ENCODE measurements at regions not wholly inside any gene's neighbourhood (a gene's known extent, or its start where the extent isn't known, plus 50 kb on each side); places are given as distances from the start of the nearest gene placed in this dataset.

DNA sequence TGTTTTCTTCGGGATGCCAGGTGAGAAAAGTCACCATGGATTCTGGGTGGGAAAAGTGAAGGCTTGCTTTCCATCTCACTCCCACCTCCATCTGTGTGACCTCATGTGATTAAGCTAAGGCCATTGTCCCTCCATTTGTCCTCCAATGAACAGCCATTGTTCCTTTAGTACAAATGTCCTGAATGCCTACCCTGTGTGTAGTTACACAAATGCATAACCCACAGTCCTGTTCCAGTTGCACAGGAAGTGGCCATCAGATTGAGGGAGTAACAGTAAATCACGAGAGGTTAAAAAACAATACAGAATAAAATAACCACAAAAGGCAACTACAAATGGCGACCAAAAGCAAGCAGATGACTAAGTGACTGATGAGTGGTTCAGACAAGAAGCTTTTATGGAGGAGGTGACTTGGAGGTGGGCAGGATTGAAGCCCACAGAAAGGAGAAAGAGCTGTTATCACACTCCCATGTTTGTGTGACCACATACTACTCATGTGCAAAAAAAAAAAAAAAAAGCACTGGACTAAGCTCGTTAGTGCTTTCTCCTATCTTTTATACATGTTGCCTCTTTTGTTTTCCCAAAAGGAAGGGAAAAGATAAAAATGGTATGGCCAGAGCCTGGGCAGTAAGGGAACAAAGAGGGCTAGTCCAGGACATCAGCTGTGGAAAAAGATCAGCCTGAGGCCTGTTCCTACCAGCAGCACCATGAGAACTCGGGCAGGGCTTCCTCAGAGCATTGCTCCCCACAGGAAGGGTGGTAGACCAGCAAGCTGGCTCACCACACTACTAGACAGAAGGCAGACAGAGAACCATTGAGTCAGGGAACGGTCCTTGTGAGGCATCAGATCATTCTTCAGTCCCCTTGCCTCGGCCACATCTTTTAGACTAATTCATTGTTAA lies 111.0 kb downstream of the TFAP2A start:
- DNase-seq: no peak

DNA sequence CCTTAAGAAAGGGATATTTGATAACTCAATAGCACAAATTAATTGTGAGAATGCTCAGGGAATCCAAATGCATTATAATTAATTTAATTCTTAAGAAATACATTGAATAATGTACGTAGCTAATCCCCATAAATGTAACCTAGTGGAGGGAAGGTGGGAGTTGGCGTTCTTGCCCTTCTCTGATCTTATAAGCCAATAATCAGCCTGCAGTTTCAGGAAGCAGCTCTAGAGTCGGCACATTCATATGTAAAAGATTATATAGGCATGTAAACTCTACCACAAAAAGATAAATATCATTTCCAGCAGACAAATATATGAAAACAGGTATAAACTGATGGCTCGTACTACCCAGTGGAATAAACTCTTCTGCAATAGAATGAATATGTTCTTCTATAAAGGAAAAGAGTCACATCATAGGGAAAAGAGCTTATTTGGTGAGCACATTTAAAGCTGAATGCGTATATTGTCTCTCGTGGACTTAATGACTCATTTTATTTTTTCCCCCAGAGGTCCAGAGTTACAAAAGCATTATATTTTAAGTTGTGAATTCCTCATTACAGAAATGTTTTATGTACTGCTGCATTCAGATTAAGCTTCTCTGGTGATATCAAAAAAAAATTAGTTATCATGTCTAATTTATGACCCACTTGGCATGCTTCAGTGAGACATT lies 112.2 kb downstream of the TFAP2A start:
- no peak for DNase-seq

DNA sequence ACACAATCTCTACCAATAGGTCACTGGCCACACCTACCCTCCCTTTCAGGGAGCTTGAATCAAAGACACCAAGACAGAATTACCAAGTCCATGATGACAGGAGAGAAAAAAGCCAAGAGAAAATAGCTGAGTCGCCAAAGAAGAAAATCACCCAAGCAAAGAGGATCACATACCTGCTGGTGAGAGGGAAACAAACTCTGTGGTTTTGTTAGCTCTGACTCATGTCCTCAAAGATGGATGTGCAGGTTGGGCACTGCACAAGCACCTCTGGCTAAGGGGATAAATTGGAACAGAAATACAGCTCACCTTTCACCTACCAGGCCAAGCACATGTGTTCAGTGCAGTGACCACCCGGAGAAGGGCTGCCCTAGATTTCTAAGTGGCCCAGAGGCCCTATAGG lies 114.8 kb downstream of the TFAP2A start:
- no peak for DNase-seq

DNA sequence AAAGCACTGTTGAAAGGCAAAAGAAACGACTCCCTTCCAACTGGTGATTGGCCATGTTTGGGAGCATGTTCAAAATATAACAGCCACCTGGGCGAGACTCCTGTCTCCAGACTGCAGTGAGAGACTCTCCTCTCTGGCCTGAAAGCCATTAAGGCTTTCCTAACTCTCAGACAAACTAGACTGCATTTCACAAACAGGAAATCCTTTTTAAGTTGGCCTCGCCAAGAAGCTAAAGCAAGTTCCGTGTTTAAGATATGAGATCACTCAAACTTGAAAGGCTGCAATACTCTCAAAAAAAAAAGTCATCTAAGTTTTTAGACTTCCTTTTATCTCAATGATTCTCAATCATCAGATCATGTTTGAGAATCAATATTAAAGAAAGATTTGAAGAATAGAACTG lies 117.0 kb downstream of the TFAP2A start:
- no peak for DNase-seq

DNA sequence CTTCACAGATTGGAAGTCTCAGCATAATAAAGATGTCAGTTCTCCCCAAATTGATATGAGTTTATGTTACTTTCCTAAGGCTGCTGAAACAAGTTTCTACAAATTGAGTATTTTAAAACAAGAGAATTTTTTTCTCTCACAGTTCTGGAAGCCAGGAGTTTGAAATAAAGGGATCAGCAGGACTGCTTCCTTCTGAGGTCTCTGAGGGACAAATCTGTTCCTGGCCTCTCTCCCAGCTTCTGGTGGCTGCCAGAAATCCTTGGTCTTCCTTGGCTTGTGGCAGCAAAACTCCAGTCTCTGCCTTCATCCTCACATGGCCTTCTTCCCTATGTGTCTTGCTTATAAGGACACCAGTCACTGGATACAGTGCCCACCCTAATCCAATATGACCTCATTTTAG lies 136.1 kb downstream of the TFAP2A start:
- no peak for DNase-seq

DNA sequence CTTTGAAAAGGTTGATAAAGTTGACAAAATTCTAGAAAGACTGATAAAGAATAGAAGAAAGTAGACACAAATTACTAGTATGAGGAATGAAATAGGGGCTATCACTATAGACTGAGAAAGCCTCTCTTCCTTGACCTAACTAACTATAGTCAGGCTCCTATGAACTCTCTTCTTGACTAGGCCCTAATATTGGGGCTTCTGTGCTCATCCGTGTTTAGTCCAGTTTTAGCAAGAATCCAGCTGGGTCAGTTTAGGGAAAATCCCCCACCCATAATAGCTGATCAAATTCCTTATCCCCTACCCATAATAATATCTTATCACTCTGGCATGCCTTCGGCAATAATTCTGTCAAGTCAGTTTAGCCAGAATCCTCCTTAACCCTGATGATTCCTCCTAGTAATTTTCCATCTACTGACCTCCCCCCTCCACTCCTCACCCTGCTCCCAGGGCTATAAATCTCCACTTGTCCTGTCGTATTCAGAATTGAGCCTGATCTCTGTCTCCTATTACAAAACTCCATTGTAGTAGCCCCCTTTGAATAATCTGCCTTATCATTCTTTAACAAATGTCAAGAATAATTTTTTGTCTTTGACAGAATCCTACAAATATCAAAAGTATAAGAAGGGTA lies 138.1 kb downstream of the TFAP2A start:
- DNase-seq: no peak

DNA sequence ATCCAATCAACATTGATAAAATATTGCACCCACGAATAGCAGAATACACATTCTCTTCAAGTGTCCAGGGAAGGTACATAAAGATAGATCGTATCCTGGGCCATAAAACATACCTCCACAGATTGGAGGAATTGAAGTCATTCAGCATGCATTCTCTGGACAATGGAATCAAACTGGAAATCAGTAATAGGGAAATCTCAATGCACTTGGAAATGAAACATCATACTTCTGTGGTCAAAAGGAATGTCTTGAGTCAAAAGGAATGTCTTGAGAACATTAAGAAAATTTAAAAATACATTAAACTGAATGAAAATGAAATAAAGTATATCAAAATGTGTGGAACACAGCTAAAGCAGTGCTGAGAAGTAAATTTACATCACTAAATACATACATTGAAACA lies 138.8 kb downstream of the TFAP2A start:
- DNase-seq: no peak

DNA sequence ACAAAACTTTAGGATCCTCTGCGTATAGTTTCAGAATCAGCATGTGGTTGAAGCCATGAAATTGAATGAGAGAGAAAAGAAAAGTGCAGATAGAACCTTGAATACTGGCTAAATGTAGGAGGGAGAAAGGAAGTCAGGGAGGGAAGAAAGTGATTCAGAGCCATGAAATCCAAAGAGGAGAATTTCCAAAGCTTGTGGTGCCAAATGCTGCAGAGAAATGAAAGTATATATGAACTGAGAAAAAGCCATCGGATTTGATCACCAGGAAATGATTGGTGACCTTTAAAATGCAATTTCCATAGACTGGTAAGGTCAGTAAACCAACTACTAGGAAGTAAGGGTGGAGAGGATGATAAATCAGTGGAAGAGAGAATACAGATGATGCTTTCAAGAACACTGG lies 142.3 kb downstream of the TFAP2A start:
- DNase-seq: no peak

DNA sequence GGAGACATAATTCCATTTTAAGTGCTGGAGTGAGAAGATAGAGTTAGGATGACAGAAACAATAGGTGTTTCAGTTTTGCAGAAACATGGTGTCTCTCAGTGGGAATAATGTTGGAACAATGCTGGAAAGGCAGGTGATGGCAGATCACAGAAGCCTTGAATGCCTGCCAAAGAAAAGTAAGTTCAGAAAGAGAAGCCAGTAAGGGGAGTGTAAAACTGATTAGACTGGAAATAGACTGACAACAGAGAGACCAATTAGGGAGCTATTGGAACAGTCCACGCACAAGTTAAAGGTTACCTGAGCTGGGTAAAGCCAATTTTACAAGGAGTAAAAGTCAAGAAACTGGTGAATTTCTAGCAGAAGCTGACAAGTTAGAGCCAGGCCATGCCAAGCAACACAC lies 142.9 kb downstream of the TFAP2A start:
- DNase-seq: no peak

DNA sequence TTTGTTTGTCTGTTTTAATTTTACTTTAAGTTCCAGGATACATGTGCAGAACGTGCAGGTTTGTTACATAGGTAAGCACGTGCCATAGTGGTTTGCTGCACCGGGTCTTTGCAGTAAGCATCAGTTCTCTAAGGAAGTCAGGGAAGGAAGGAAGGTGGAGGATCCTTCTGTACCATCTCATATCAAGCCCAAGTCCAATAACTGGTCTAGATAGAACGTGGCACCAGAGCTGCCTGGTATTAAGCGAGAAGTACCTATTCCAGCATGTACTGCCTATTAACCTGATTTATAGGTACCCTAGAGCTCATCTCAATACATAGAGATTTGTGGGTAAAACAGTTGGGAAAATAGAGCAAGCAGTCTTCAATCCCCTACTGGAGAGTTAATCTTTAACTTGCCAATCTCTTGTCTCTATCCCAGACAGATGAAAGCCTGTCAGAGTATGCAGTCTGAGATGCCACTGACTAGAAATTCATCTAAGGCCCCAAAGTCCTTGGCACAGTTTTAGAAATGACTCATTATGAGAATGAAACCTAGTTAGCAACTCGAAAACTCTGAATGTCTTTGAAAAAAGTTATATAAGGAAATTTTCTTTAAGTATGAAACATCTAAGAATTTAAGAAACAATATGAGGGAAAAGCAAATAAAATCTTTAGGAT lies 144.9 kb downstream of the TFAP2A start:
- no peak for DNase-seq

DNA sequence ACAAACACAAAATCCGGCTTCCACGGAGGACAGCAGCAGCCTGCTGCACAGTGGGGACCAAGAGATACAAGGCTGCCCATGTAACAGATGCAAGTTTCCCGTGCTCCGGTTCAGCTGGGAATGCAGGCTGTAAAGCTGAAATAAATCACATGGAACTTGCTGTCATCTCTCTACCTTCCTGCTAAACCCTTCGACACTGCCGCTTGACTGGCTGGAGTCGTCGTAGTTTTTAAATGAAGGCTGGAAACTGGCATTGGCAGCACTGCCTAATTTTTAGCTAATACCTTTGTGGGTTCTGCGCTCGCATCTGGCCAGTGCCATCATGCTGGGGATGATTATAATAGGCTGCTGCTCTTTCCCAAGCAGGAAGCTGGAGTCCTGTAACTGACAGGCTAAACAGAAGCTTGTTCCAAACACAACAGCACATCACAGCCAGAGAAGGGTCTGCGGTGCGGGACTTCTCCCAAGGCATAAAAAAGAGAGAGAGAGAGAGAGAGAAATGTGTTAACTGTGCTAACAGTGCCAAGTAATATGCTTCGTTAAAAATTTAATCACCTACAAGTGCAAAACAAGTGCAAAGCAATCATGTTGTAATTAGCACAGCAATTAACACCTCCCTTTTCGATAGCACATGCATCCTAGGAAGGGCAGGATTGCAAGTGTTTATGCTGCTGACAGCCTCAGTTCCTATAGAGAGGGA lies 146.1 kb downstream of the TFAP2A start:
- DNase-seq: no peak

DNA sequence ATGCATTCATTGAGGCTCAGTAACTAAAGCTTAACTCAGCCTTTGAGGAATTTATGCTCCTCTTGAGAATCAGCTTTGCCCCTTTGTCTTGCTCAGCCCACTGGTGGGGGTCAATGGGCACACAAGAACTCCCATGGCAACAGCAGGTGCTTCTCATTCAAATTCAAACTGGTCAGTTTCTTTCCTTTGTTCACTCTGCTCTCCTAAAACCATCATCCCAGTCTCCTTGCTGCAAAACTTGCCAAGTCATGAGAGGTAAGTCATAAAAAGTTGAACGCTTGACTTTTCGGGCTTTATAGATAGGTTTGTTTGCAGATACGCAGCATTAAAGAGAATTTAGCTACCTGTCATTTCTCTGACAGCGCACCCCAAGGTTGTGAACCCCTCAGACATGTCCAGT lies 146.8 kb downstream of the TFAP2A start:
- no peak for DNase-seq

DNA sequence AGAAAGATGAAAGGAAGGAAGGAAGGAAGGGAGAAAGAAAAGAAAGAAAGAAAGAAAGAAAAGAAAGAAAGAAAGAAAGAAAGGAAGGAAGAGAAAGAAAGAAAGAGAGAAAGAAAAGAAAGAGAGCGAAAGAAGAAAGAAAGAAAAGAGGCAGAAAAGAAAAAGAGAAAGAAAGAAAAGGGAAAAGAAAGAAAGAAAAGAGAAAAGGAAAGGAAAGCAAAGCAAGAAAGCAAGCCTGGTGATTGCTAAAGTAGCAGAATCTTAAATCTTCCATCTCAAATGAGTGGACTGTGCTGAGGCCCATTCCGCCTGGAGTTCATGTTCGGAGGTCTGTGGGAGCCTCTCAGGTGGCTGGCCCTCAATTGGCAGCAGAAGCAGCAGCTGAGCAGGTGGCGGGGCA lies 148.4 kb downstream of the TFAP2A start:
- no peak for DNase-seq

DNA sequence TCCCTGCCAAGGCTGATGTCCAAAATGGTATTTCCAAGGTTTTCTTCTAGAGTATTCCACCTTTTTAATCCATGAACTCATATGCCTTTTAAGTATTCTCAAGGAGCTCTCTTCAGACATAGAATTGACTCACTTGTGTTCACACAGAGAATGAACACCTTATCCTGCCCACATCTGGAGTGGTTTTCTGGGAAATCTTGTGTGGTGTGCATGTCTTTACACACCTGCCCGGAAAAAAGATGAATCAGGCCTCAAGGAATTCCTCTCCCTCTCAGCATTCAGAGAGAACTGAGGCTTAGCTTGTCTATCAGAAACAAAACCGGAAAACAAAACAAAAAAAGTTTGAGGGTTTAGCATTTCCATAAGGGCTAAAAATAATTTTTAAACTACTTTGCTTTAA lies 148.8 kb downstream of the TFAP2A start:
- no peak for DNase-seq

DNA sequence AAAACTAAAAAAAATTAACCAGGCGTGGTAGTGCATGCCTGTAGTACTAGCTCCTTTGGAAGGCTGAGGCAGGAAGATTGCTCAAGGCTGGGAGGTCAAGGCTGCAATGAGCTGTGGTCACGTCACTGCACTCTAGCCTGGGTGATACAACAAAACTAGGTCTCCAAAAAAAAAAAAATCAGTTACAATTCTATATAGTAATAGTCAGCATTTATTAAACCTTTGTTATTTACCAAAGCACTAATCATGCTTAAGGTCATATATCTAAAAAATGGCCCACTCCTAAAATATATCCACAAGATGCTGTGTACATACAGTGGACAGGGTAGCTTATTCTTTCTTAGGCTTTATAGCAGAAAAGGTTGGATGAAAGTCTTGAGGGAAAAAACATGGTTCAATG lies 152.4 kb downstream of the TFAP2A start:
- DNase-seq: no peak

DNA sequence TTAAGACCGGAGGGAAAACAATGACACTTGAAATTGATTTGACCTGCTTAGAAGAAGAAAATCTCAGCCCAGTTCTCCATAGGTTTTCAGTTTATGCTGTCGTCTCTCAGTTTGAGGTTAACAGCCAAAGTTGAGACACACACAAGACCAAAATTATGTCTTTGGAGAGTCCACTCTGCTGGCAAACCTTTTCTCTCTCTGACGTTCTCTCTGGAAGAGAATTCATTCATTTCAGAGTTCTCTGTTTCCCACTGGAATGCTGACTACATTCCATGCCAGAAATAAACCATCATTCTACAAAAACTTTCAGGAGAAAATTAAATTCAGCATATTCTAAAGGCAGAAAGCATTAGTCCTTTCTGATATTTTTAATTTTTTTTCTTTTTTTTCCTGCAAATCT lies 155.2 kb downstream of the TFAP2A start:
- DNase-seq: no peak

DNA sequence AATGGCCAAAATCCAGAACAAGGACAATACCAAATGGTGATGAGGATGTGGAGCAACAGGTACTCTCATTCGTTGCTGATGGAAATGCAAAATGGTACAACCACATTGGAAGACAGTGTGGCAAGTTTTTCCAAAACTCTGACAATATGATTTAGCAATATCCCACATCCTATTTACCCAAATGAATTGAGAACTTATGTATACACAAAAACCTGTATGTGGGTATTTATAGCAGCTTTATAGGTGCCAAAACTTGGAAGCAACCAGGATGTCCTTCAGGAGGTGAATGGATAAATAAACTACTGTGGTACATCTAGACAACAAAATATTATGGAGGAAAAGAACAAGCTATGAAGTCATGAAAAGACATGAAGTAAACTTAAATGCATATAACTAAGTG lies 156.5 kb downstream of the TFAP2A start:
- no peak for DNase-seq

DNA sequence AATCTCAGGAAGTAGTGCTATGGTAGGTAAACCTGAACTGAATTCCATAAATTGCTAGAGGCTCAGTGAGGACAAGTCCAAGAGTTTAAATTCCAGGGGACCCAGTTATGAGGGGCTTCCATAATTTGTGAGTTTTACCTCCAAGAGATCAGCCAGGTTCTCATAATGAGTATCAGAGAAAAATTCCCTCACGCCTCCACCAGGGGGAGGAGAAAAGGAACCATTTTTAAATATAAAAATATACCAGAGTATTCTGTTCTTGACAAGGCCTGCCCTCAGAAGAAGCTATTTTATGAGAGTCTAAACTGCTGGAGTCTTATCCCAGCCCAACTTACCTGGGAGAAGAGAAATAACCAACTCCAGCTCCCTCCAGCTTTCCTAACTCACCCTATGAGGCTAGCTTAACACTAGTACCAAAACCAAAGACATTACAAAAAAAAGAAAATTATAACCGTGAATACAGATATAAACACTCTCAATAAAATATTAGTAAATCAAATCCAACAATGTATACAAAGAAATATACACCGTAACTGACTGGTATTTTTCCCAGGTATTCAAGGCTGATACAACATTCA lies 158.7 kb downstream of the TFAP2A start:
- DNase-seq: no peak

DNA sequence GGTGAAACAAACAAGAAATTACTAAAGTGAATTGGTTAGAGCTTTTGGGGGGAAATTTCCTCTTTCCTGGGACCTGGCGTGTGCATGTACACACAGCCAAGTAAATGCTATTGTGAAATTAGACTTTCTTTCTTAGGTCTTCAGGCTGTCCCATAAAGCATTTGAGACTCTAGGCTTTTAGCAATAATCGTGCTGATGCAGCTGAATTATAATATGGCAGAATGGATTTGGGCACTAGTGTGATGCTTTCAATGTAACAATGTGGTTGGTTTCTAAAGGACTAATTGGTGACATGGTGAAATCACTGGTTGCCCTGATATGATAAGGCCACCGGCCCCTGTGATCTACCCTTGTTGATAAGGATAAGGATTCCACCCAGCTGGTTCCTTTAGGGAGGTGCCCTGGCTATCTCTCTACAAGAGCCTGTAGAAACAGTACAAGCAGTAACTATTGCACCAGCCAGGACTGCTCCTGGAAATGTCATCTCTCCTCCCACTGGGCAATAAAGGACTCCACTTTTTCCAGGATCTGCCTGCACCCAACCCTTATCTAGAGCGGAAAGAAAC lies 164.1 kb downstream of the TFAP2A start:
- no peak for DNase-seq

DNA sequence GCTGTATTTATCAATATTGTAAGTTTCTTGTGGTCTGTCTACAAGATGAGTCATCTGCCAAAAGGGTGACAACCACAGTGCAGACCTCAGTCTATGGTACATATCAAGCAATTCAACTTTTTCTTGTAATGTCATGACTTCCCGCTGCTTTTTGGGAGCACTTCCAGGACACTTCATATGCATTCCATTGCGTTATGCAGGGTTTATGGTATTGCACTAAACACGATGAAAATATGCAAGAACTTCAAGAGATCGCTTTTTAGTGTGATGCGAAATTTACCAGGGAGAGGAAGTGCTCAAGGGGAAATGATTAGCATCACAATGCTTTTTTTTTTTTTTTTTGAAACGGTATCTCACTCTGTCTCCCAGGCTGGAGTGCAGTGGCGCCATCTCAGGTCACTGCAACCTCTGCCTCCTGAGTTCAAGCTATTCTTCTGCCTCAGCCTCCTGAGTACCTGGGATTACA lies 166.5 kb downstream of the TFAP2A start:
- DNase-seq: no peak

DNA sequence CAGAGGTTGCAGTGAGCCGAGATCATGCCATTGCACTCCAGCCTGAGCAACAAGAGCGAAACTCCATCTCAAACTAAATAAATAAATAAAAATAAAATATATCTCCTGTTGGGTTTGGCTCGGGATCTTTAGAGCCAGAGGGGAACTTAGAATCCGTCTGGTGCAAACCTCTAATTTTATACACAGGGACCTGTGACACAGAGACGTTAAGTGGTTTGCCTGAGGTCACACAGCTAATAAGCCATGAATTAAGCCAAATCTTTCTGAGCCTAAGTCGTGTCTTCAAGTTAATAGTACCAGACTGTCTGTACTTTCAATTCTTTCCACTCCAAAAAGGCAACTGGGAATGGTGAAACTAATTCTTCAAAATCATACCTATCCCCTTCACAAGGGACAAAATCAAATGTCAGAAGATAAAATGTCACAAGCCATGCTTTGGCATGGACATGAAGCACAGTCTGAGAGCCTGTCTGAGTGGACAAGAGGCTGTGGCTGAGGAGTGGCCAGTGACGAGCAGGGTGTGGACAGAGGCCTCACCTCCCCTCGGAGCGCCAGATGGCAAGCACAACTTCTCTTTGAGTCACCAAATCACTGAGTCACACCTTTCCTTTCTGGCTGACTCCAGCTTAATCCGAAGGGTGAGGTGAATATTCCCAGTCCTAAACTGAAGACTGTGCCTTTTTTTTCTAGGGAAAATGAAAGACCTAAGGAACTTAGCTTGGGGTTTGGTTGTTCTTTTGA lies 177.4 kb downstream of the TFAP2A start:
- DNase-seq: peak; percentile 41
